Neural cell (in vitro differentiated cells): ENCODE measurements at regions not wholly inside any gene's neighbourhood (a gene's known extent, or its start where the extent isn't known, plus 50 kb on each side); places are given as distances from the start of the nearest gene placed in this dataset.

Experiments used
- H2AFZ ChIP-seq: fragments of 200-600, 300-800 bp; sonication (generic), shearing (Covaris generic); 2 replicates; pipeline ENCODE4 v1.6.0; 2014; ENCODE audit warnings: low read depth, mild to moderate bottlenecking, antibody characterized with exemption, low read length, moderate library complexity
- H3F3A ChIP-seq: fragments of 200-600 bp; shearing (Covaris generic); 2 replicates; pipeline ENCODE4 v1.6.1; 2016; ENCODE audit warnings: mild to moderate bottlenecking, moderate library complexity, mixed read lengths, antibody characterized with exemption, low read length; ENCODE audit not compliant: insufficient read depth, poor library complexity, severe bottlenecking
- H3K27ac ChIP-seq: fragments of 200-600, 300-800 bp; sonication (generic), shearing (Covaris generic); 2 replicates; pipeline ENCODE4 v1.5.1; 2014; ENCODE audit warnings: mild to moderate bottlenecking, low read length, moderate library complexity
- H3K27me3 ChIP-seq: fragments of 300-800, 200-600 bp; sonication (generic), shearing (Covaris generic); 2 replicates; pipeline ENCODE4 v1.6.0; 2014; ENCODE audit warnings: mild to moderate bottlenecking, low read depth, low read length, moderate library complexity; ENCODE audit not compliant: insufficient read depth
- H3K36me3 ChIP-seq: fragments of 300-800, 200-600 bp; sonication (generic), shearing (Covaris generic); 2 replicates; pipeline ENCODE4 v1.5.1; 2014; ENCODE audit warnings: mild to moderate bottlenecking, antibody characterized with exemption, low read length, moderate library complexity; ENCODE audit not compliant: insufficient read depth
- H3K4me2 ChIP-seq: fragments of 300-800, 200-600 bp; sonication (generic), shearing (Covaris generic); 2 replicates; pipeline ENCODE4 v1.6.0; 2014; ENCODE audit warnings: mild to moderate bottlenecking, low read length
- H3K4me3 ChIP-seq: fragments of 300-800, 200-600 bp; sonication (generic), shearing (Covaris generic); 2 replicates; pipeline ENCODE4 v1.5.1; 2014; ENCODE audit warnings: mild to moderate bottlenecking, low read length, moderate library complexity
- H3K79me2 ChIP-seq: fragments of 200-600 bp; shearing (Covaris generic); replicated peaks from 2 replicates; pipeline ENCODE4 v1.6.0; 2014; ENCODE audit warnings: mild to moderate bottlenecking, low read length, moderate library complexity; ENCODE audit not compliant: insufficient read depth
- H3K9ac ChIP-seq: fragments of 300-800, 200-600 bp; sonication (generic), shearing (Covaris generic); 2 replicates; pipeline ENCODE4 v1.6.1; 2016; ENCODE audit warnings: mild to moderate bottlenecking, low read length, mixed read lengths
- H3K9me2 ChIP-seq: fragments of 200-600 bp; shearing (Covaris generic); 2 replicates; pipeline ENCODE4 v1.6.1; 2016; ENCODE audit warnings: mild to moderate bottlenecking, low read length, mixed read lengths; ENCODE audit not compliant: insufficient read depth
- H3K9me3 ChIP-seq: fragments of 200-600, 300-800 bp; sonication (generic), shearing (Covaris generic); 2 replicates; pipeline ENCODE4 v1.6.1; 2016; ENCODE audit warnings: mild to moderate bottlenecking, mixed run types, low read length, moderate library complexity, mixed read lengths
- H4K20me1 ChIP-seq: fragments of 200-600 bp; shearing (Covaris generic); 2 replicates; pipeline ENCODE4 v1.6.1; 2016; ENCODE audit warnings: mild to moderate bottlenecking, mixed run types; ENCODE audit not compliant: insufficient read depth
- CTCF ChIP-seq: fragments of 450-650 bp; IDR thresholded peaks from 2 replicates; pipeline ENCODE4 v1.5.1; 2014; ENCODE audit warnings: antibody characterized with exemption, mild to moderate bottlenecking, moderate library complexity; ENCODE audit not compliant: poor library complexity, severe bottlenecking
- EP300 ChIP-seq: fragments of 450-650 bp; conservative IDR thresholded peaks from 2 replicates; pipeline ENCODE4 v1.6.1; 2014; ENCODE audit warnings: antibody characterized with exemption, mild to moderate bottlenecking, moderate library complexity; ENCODE audit not compliant: poor library complexity, severe bottlenecking
- EZH2 ChIP-seq: fragments of 200-600, 300-800 bp; shearing (Covaris generic), sonication (generic); IDR thresholded peaks from 2 replicates; pipeline ENCODE4 v1.6.1; 2014; ENCODE audit warnings: antibody characterized with exemption, low read length, borderline replicate concordance, mild to moderate bottlenecking; ENCODE audit not compliant: insufficient read depth, poor library complexity, severe bottlenecking
- MXI1 ChIP-seq: fragments of 450-650 bp; conservative IDR thresholded peaks from 2 replicates; pipeline ENCODE4 v1.6.1; 2014; ENCODE audit warnings: antibody characterized with exemption, mild to moderate bottlenecking; ENCODE audit not compliant: poor library complexity, severe bottlenecking
- POLR2AphosphoS5 ChIP-seq: IDR thresholded peaks from 2 replicates; pipeline ENCODE4 v1.6.1; 2012
- RAD21 ChIP-seq: fragments of 450-650 bp; conservative IDR thresholded peaks from 2 replicates; pipeline ENCODE4 v1.6.1; 2014; ENCODE audit warnings: antibody characterized with exemption, mild to moderate bottlenecking, moderate library complexity
- REST ChIP-seq: IDR thresholded peaks from 2 replicates; pipeline ENCODE4 v1.6.1; 2012; ENCODE audit warnings: borderline replicate concordance
- SMC3 ChIP-seq: fragments of 450-650 bp; conservative IDR thresholded peaks from 2 replicates; pipeline ENCODE4 v1.6.1; 2014; ENCODE audit warnings: antibody characterized with exemption, mild to moderate bottlenecking, moderate library complexity; ENCODE audit not compliant: poor library complexity
- TAF1 ChIP-seq: IDR thresholded peaks from 2 replicates; pipeline ENCODE4 v1.6.1; 2012; ENCODE audit warnings: low read depth

- TF ChIP-seq CTCF (no peak), EP300 (no peak)
Observed at GRCh38 chr15:98405013-98405412, 243.3 kb upstream of the IGF1R start (continued).

GRCh38 chr15:98408231-98408630 is 240.1 kb upstream of the IGF1R start:
- no peaks in the 10 kb centered on the region for H3F3A ChIP-seq
- no peaks in the 10 kb centered on the region for H3K9me3 ChIP-seq
- H3K4me3 ChIP-seq, result no peak overlapping the region
- H3K9me2 ChIP-seq, result no peaks in the 10 kb centered on the region
- no peaks in the 10 kb centered on the region for H3K36me3 ChIP-seq
- no peaks in the 10 kb centered on the region for H4K20me1 ChIP-seq
- TF ChIP-seq TAF1, result no peak
- no peak for TF ChIP-seq RAD21
- TF ChIP-seq MXI1, result no peak
- TF ChIP-seq CTCF, result no peak
- no peak for TF ChIP-seq SMC3
- no peak for TF ChIP-seq REST
- TF ChIP-seq EP300, result no peak
- no peak for TF ChIP-seq EZH2
- no peak for TF ChIP-seq POLR2AphosphoS5
- H3K9ac ChIP-seq, result no peak overlapping the region
- no peaks in the 10 kb centered on the region for H3K79me2 ChIP-seq
- H3K4me2 ChIP-seq, result no peak overlapping the region
- H3K27ac ChIP-seq, result no peak overlapping the region
- H3K27me3 ChIP-seq, result no peaks in the 10 kb centered on the region
- H2AFZ ChIP-seq, result no peak overlapping the region

- H3K27ac ChIP-seq, result no peak overlapping the region
- no peak overlapping the region for H2AFZ ChIP-seq
- H4K20me1 ChIP-seq, result no peaks in the 10 kb centered on the region
- no peaks in the 10 kb centered on the region for H3K79me2 ChIP-seq
- H3K4me3 ChIP-seq, result no peak overlapping the region
- H3K36me3 ChIP-seq, result no peaks in the 10 kb centered on the region
- H3K9me2 ChIP-seq, result no peaks in the 10 kb centered on the region
- H3K27me3 ChIP-seq, result no peaks in the 10 kb centered on the region
- TF ChIP-seq POLR2AphosphoS5 (no peak), SMC3 (no peak), REST (no peak), MXI1 (no peak), EZH2 (no peak), EP300 (no peak), CTCF (no peak), RAD21 (no peak), TAF1 (no peak)
- no peaks in the 10 kb centered on the region for H3K9me3 ChIP-seq
- no peak overlapping the region for H3K4me2 ChIP-seq
- H3F3A ChIP-seq, result no peaks in the 10 kb centered on the region
- H3K9ac ChIP-seq, result no peak overlapping the region
Observed at GRCh38 chr15:98410328-98410727, 238.0 kb upstream of the IGF1R start.
